IPS-18a (cell line): ENCODE measurements at regions not wholly inside any gene's neighbourhood (a gene's known extent, or its start where the extent isn't known, plus 50 kb on each side); places are given as distances from the start of the nearest gene placed in this dataset.

Experiments
- H3K27ac ChIP-seq: one replicate; pipeline ENCODE4 v1.5.1; 2013; ENCODE audit warnings: low read length
- H3K27me3 ChIP-seq: one replicate; pipeline ENCODE4 v1.6.1; 2013; ENCODE audit warnings: mild to moderate bottlenecking, low read length; ENCODE audit not compliant: control insufficient read depth, insufficient read depth
- H3K36me3 ChIP-seq: one replicate; pipeline ENCODE4 v1.6.1; 2013; ENCODE audit warnings: low read depth, low read length; ENCODE audit not compliant: control insufficient read depth
- H3K4me1 ChIP-seq: one replicate; pipeline ENCODE4 v1.6.1; 2013; ENCODE audit warnings: low read depth, low read length; ENCODE audit not compliant: control insufficient read depth
- H3K4me3 ChIP-seq: one replicate; pipeline ENCODE4 v1.5.1; 2013; ENCODE audit warnings: low read length
- H3K9ac ChIP-seq: one replicate; pipeline ENCODE4 v1.6.1; 2013; ENCODE audit warnings: mild to moderate bottlenecking, low read length, moderate library complexity
- H3K9me3 ChIP-seq: one replicate; pipeline ENCODE4 v1.6.1; 2013; ENCODE audit warnings: low read depth, low read length; ENCODE audit not compliant: control insufficient read depth

- Histone ChIP-seq H3K4me1 (no peaks in the 10 kb centered on the region), H3K9me3 (peaks cover 20% of the 10 kb centered on the region), H3K27me3 (no peaks in the 10 kb centered on the region), H3K36me3 (no peaks in the 10 kb centered on the region), H3K4me3 (no peak overlapping the region), H3K27ac (no peak overlapping the region), H3K9ac (no peak overlapping the region)
Measured at GRCh38 chrX:38919853-38920528, 118.7 kb downstream of the MID1IP1 start.

- no peaks in the 10 kb centered on the region for H3K4me1 ChIP-seq
- H3K36me3 ChIP-seq = no peaks in the 10 kb centered on the region
- H3K9ac ChIP-seq = no peak overlapping the region
- H3K27ac ChIP-seq = no peak overlapping the region
- H3K4me3 ChIP-seq = no peak overlapping the region
- H3K9me3 ChIP-seq = peaks cover 22% of the 10 kb centered on the region
- no peaks in the 10 kb centered on the region for H3K27me3 ChIP-seq
Measured at GRCh38 chrX:38923451-38923969, 122.3 kb downstream of the MID1IP1 start.

GRCh38 chrX:38927592-38927991, 126.3 kb downstream of the MID1IP1 start:
- H3K9me3 ChIP-seq = peaks cover 27% of the 10 kb centered on the region
- H3K4me1 ChIP-seq = no peaks in the 10 kb centered on the region
- H3K4me3 ChIP-seq = no peak overlapping the region
- no peak overlapping the region for H3K9ac ChIP-seq
- no peaks in the 10 kb centered on the region for H3K36me3 ChIP-seq
- no peak overlapping the region for H3K27ac ChIP-seq
- no peaks in the 10 kb centered on the region for H3K27me3 ChIP-seq

GRCh38 chrX:38929966-38930421, 128.7 kb downstream of the MID1IP1 start:
- Histone ChIP-seq H3K27ac (no peak overlapping the region), H3K9ac (no peak overlapping the region), H3K4me3 (no peak overlapping the region), H3K9me3 (peaks cover 19% of the 10 kb centered on the region), H3K36me3 (no peaks in the 10 kb centered on the region), H3K27me3 (no peaks in the 10 kb centered on the region), H3K4me1 (no peaks in the 10 kb centered on the region)

- Histone ChIP-seq H3K4me3 (no peak overlapping the region), H3K27ac (no peak overlapping the region), H3K4me1 (no peaks in the 10 kb centered on the region), H3K9me3 (peaks cover 19% of the 10 kb centered on the region), H3K36me3 (no peaks in the 10 kb centered on the region), H3K9ac (no peak overlapping the region), H3K27me3 (no peaks in the 10 kb centered on the region)
Measured at GRCh38 chrX:38930474-38930873, 129.2 kb downstream of the MID1IP1 start.

- H3K4me1 ChIP-seq = no peaks in the 10 kb centered on the region
- H3K27ac ChIP-seq = no peak overlapping the region
- no peak overlapping the region for H3K4me3 ChIP-seq
- H3K9ac ChIP-seq = no peak overlapping the region
- no peaks in the 10 kb centered on the region for H3K36me3 ChIP-seq
- peaks cover 14% of the 10 kb centered on the region for H3K9me3 ChIP-seq
- no peaks in the 10 kb centered on the region for H3K27me3 ChIP-seq
Measured at GRCh38 chrX:38935561-38935960, 134.3 kb downstream of the MID1IP1 start.

GRCh38 chrX:38937400-38937799, 136.1 kb downstream of the MID1IP1 start:
- no peak overlapping the region for H3K27ac ChIP-seq
- no peaks in the 10 kb centered on the region for H3K4me1 ChIP-seq
- no peak overlapping the region for H3K9ac ChIP-seq
- peaks cover 11% of the 10 kb centered on the region for H3K9me3 ChIP-seq
- no peak overlapping the region for H3K4me3 ChIP-seq
- H3K36me3 ChIP-seq = no peaks in the 10 kb centered on the region
- no peaks in the 10 kb centered on the region for H3K27me3 ChIP-seq

- Histone ChIP-seq H3K27me3 (no peaks in the 10 kb centered on the region), H3K9me3 (peaks cover 8% of the 10 kb centered on the region), H3K4me1 (no peaks in the 10 kb centered on the region), H3K9ac (no peak overlapping the region), H3K36me3 (no peaks in the 10 kb centered on the region), H3K4me3 (no peak overlapping the region), H3K27ac (no peak overlapping the region)
Measured at GRCh38 chrX:38937926-38938325, 136.7 kb downstream of the MID1IP1 start.

- no peak overlapping the region for H3K4me3 ChIP-seq
- no peaks in the 10 kb centered on the region for H3K27me3 ChIP-seq
- H3K36me3 ChIP-seq = no peaks in the 10 kb centered on the region
- H3K27ac ChIP-seq = no peak overlapping the region
- H3K9me3 ChIP-seq = peaks cover 11% of the 10 kb centered on the region
- no peaks in the 10 kb centered on the region for H3K4me1 ChIP-seq
- H3K9ac ChIP-seq = no peak overlapping the region
Measured at GRCh38 chrX:38939067-38939466, 137.8 kb downstream of the MID1IP1 start.

GRCh38 chrX:38940547-38940946, 139.3 kb downstream of the MID1IP1 start:
- no peak overlapping the region for H3K9ac ChIP-seq

GRCh38 chrX:38941675-38942074, 140.4 kb downstream of the MID1IP1 start:
- H3K36me3 ChIP-seq = no peaks in the 10 kb centered on the region
- no peaks in the 10 kb centered on the region for H3K4me1 ChIP-seq
- H3K9me3 ChIP-seq = peaks cover 11% of the 10 kb centered on the region
- H3K4me3 ChIP-seq = no peak overlapping the region
- H3K9ac ChIP-seq = no peak overlapping the region
- no peak overlapping the region for H3K27ac ChIP-seq
- H3K27me3 ChIP-seq = no peaks in the 10 kb centered on the region

More at GRCh38 chrX:38940547-38940946, 139.3 kb downstream of the MID1IP1 start:
- no peak overlapping the region for H3K27ac ChIP-seq
- H3K36me3 ChIP-seq = no peaks in the 10 kb centered on the region
- peaks cover 11% of the 10 kb centered on the region for H3K9me3 ChIP-seq
- no peaks in the 10 kb centered on the region for H3K4me1 ChIP-seq
- H3K4me3 ChIP-seq = no peak overlapping the region
- H3K27me3 ChIP-seq = no peaks in the 10 kb centered on the region

GRCh38 chrX:38943120-38943519, 141.9 kb downstream of the MID1IP1 start:
- peaks cover 13% of the 10 kb centered on the region for H3K9me3 ChIP-seq
- H3K27ac ChIP-seq = no peak overlapping the region
- no peak overlapping the region for H3K4me3 ChIP-seq
- H3K27me3 ChIP-seq = no peaks in the 10 kb centered on the region
- no peaks in the 10 kb centered on the region for H3K36me3 ChIP-seq
- no peaks in the 10 kb centered on the region for H3K4me1 ChIP-seq
- no peak overlapping the region for H3K9ac ChIP-seq
